HL-60 (cell line): ENCODE measurements at regions not wholly inside any gene's neighbourhood (a gene's known extent, or its start where the extent isn't known, plus 50 kb on each side); places are given as distances from the start of the nearest gene placed in this dataset.

ENCODE experiments used
- DNase-seq, 2 experiments: peaks; one replicate each; pipeline ENCODE4 v3.0.0-alpha.2; 2010 to 2020; ENCODE audit warnings: low read depth in 1 of 2, low spot score in 1 of 2
- H3K27ac ChIP-seq: fragments of 250-450 bp; sonication (Bioruptor Pico); replicated peaks from 2 replicates; pipeline ENCODE4 v1.5.1; 2020; ENCODE audit warnings: mild to moderate bottlenecking, moderate library complexity
- H3K27me3 ChIP-seq: fragments of 250-450 bp; sonication (Bioruptor Pico); 2 replicates; pipeline ENCODE4 v1.5.1; 2021; ENCODE audit warnings: mild to moderate bottlenecking, moderate library complexity; ENCODE audit not compliant: insufficient read depth, poor library complexity, severe bottlenecking
- H3K4me3 ChIP-seq: replicated peaks from 2 replicates; pipeline ENCODE4 v1.5.1; 2011; ENCODE audit warnings: mild to moderate bottlenecking, control low read depth, low read length; ENCODE audit not compliant: insufficient read depth
- CTCF ChIP-seq: IDR thresholded peaks from one replicate; pipeline ENCODE4 v1.5.1; 2011; ENCODE audit warnings: low read length, control low read depth, inconsistent platforms; ENCODE audit not compliant: insufficient read depth
- GABPA ChIP-seq: IDR thresholded peaks from 2 replicates; pipeline ENCODE4 v1.6.1; 2012; ENCODE audit warnings: low read depth
- POLR2AphosphoS5 ChIP-seq: IDR thresholded peaks from 2 replicates; pipeline ENCODE4 v1.6.1; 2012; ENCODE audit warnings: low read depth
- REST ChIP-seq: IDR thresholded peaks from 2 replicates; pipeline ENCODE4 v1.6.1; 2012; ENCODE audit warnings: low read depth; ENCODE audit not compliant: insufficient replicate concordance
- SPI1 ChIP-seq: IDR thresholded peaks from 2 replicates; pipeline ENCODE4 v1.6.1; 2012; ENCODE audit warnings: low read depth, mild to moderate bottlenecking, borderline replicate concordance

- DNase-seq = no peak
- no peak overlapping the region for H3K27ac ChIP-seq
- H3K27me3 ChIP-seq = no peaks in the 10 kb centered on the region
- H3K4me3 ChIP-seq = no peak overlapping the region
- TF ChIP-seq CTCF (no peak), GABPA (no peak), REST (no peak), SPI1 (no peak), POLR2AphosphoS5 (no peak)
Observed at GRCh38 chr1:25122747-25123146, 109.6 kb downstream of the SYF2 start.

- no peaks in the 10 kb centered on the region for H3K27me3 ChIP-seq
- no peak for TF ChIP-seq GABPA
- TF ChIP-seq POLR2AphosphoS5 = 0 out of 2 replicates have a peak, but pooled peaks have one; percentile 26
- peak; percentile 88 for TF ChIP-seq SPI1
- no peak for TF ChIP-seq CTCF
- TF ChIP-seq REST = no peak
- H3K4me3 ChIP-seq = no peak overlapping the region
- H3K27ac ChIP-seq = peak overlapping the region; percentile 60
- peak in 1 of 2 experiments; percentile 70 for DNase-seq
Observed at GRCh38 chr1:25120281-25120680, 112.0 kb downstream of the SYF2 start.

- Histone ChIP-seq H3K4me3 (no peak overlapping the region), H3K27ac (no peak overlapping the region), H3K27me3 (no peaks in the 10 kb centered on the region)
- TF ChIP-seq POLR2AphosphoS5 (no peak), CTCF (no peak), REST (no peak), GABPA (no peak), SPI1 (no peak)
- DNase-seq = no peak
Observed at GRCh38 chr1:25118546-25118945, 113.8 kb downstream of the SYF2 start.
